ENCODE measurements at regions not wholly inside any gene's neighbourhood (a gene's known extent, or its start where the extent isn't known, plus 50 kb on each side); places are given as distances from the start of the nearest gene placed in this dataset.

- Histone ChIP-seq H3K36me3 (no peaks in the 10 kb centered on the region), H3K27me3 (no peaks in the 10 kb centered on the region), H3K4me1 (no peaks in the 10 kb centered on the region), H3K4me3 (no peak overlapping the region), H3K27ac (no peak overlapping the region), H3K9me3 (no peaks in the 10 kb centered on the region)
- WGBS, 2 donors (ENCODE audit: low coverage in 1 of 2) = 83 to 90% methylated on average over 5 to 8 of the region's 8 CpGs
- no peak for DNase-seq
- intact Hi-C loops (cut with DNase I; ENCODE audit: low total_unique reads) = no loop called here
- TF ChIP-seq POLR2AphosphoS5 (IDR thresholded peaks at IDR 0.05) = no peak
- in situ Hi-C loops (cut with MboI; ENCODE audit: low pct_ligation_motif_present in 1 of 4, low pct_unique_long_range_greater_than_20kb in 1 of 4, low sequenced_read_pairs in 3 of 4) = no loop called here
These were observed 249.2 kb upstream of the NOCT start for GRCh38 chr4:138766332-138766731.

DNA sequence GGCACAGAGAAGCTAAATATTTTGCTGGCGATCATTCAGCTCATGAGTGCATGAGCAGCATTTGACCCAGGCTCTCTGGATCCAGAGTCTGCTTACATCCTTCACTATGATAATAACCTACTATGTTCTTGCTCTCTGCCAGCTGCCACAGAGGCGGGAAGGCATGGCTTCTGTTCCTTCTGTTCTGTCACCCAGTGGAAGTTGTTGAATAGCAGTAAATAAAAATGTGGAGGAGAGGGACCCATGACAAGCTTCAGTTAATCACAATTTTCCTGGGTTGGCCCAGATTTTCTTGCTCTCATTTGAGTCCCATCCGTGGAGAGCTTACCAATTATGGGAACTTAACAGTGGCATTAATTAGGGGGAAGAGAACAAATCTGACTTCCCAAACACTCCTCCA is 250.1 kb upstream of the NOCT start:
- Histone ChIP-seq H3K27me3 (no peaks in the 10 kb centered on the region), H3K36me3 (no peaks in the 10 kb centered on the region), H3K4me3 (no peak overlapping the region), H3K27ac (no peak overlapping the region), H3K4me1 (no peaks in the 10 kb centered on the region), H3K9me3 (no peaks in the 10 kb centered on the region)
- 85 to 86% methylated on average over 1 to 3 of the region's 3 CpGs for WGBS, 2 donors (ENCODE audit: low coverage in 1 of 2)
- TF ChIP-seq CTCF (IDR thresholded peaks at IDR 0.05) (no peak), POLR2A (IDR thresholded peaks at IDR 0.05) (no peak), EP300 (IDR thresholded peaks at IDR 0.05; ENCODE audit: low read depth) (no peak), POLR2AphosphoS5 (IDR thresholded peaks at IDR 0.05) (no peak)
- intact Hi-C loops (cut with DNase I; ENCODE audit: low total_unique reads) (no loop called here), in situ Hi-C loops (cut with MboI; ENCODE audit: low pct_ligation_motif_present in 1 of 4, low pct_unique_long_range_greater_than_20kb in 1 of 4, low sequenced_read_pairs in 3 of 4) (no loop called here)
- DNase-seq = no peak

- Histone ChIP-seq H3K36me3 (no peaks in the 10 kb centered on the region), H3K9me3 (no peaks in the 10 kb centered on the region), H3K4me3 (no peak overlapping the region), H3K4me1 (no peaks in the 10 kb centered on the region), H3K27me3 (no peaks in the 10 kb centered on the region), H3K27ac (no peak overlapping the region)
- WGBS, 2 donors (ENCODE audit: low coverage in 1 of 2) = 82% methylated on average over 1 of the region's 1 CpG
- no peak for DNase-seq
- TF ChIP-seq POLR2AphosphoS5 (IDR thresholded peaks at IDR 0.05) (no peak), POLR2A (IDR thresholded peaks at IDR 0.05) (no peak), EP300 (IDR thresholded peaks at IDR 0.05; ENCODE audit: low read depth) (no peak), CTCF (IDR thresholded peaks at IDR 0.05) (no peak)
- intact Hi-C loops (cut with DNase I; ENCODE audit: low total_unique reads) (no loop called here), in situ Hi-C loops (cut with MboI; ENCODE audit: low pct_ligation_motif_present in 1 of 4, low pct_unique_long_range_greater_than_20kb in 1 of 4, low sequenced_read_pairs in 3 of 4) (no loop called here)
These were observed 253.9 kb upstream of the NOCT start for GRCh38 chr4:138761638-138762220.

- intact Hi-C loops (cut with DNase I; ENCODE audit: low total_unique reads) = no loop called here
- H3K27ac ChIP-seq = no peak overlapping the region
- H3K4me1 ChIP-seq = no peaks in the 10 kb centered on the region
- no peaks in the 10 kb centered on the region for H3K36me3 ChIP-seq
- in situ Hi-C loops (cut with MboI; ENCODE audit: low pct_ligation_motif_present in 1 of 4, low pct_unique_long_range_greater_than_20kb in 1 of 4, low sequenced_read_pairs in 3 of 4) = no loop called here
- H3K9me3 ChIP-seq = no peaks in the 10 kb centered on the region
- no peaks in the 10 kb centered on the region for H3K27me3 ChIP-seq
- 79 to 95% methylated on average over 2 of the region's 2 CpGs for WGBS, 2 donors (ENCODE audit: low coverage in 1 of 2)
- no peak overlapping the region for H3K4me3 ChIP-seq
- TF ChIP-seq POLR2AphosphoS5 (IDR thresholded peaks at IDR 0.05) = no peak
- no peak for TF ChIP-seq POLR2A (IDR thresholded peaks at IDR 0.05)
- TF ChIP-seq CTCF (IDR thresholded peaks at IDR 0.05) = no peak
- no peak for TF ChIP-seq EP300 (IDR thresholded peaks at IDR 0.05; ENCODE audit: low read depth)
- no peak for DNase-seq
These were observed 256.1 kb upstream of the NOCT start for GRCh38 chr4:138759554-138759902.

DNA sequence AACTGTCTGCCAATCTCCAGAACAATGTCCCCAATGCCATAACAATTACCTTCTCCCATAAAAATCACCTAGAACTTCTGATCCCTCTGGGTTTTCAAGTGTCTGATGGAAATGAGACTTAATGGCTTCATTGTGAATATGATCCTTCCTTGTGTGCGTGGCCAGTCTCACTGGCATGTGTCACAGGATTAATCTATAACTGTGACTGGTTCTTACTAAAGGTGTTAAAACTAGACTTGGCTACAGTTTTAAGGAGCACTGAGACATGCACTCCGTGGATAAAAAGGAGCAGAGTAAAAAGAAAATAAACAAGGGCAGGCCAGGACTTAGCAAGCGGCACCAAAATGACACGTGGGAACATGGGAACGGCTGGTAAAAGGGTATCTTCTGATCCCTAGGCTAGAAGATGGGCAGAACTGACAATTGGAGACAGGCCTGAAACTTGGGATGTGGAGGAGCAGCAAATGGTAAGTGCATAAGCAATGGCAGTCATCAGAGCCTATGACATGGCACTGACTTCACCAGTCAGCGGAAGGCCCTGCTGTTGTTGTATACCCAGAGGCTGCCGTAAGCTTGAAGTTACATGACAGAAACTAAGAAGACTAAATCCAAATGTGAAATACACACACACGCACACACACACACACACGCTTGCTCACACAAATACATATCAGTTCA is 256.6 kb upstream of the NOCT start:
- Histone ChIP-seq H3K27me3 (no peaks in the 10 kb centered on the region), H3K4me1 (no peaks in the 10 kb centered on the region), H3K4me3 (no peak overlapping the region), H3K9me3 (no peaks in the 10 kb centered on the region), H3K27ac (no peak overlapping the region), H3K36me3 (no peaks in the 10 kb centered on the region)
- in situ Hi-C loops (cut with MboI; ENCODE audit: low pct_ligation_motif_present in 1 of 4, low pct_unique_long_range_greater_than_20kb in 1 of 4, low sequenced_read_pairs in 3 of 4) (no loop called here), intact Hi-C loops (cut with DNase I; ENCODE audit: low total_unique reads) (no loop called here)
- TF ChIP-seq CTCF (IDR thresholded peaks at IDR 0.05) (no peak), EP300 (IDR thresholded peaks at IDR 0.05; ENCODE audit: low read depth) (no peak)
- DNase-seq = no peak
- 86 to 88% methylated on average over 8 to 9 of the region's 9 CpGs for WGBS, 2 donors (ENCODE audit: low coverage in 1 of 2)
